Endothelial cell (in vitro differentiated cells): ENCODE measurements at regions not wholly inside any gene's neighbourhood (a gene's known extent, or its start where the extent isn't known, plus 50 kb on each side); places are given as distances from the start of the nearest gene placed in this dataset.

Experiments
- DNase-seq: peaks from one replicate; pipeline ENCODE4 v3.0.0; 2021; ENCODE audit warnings: low spot score
- H3K27ac Mint-ChIP-seq: one replicate; pipeline ENCODE4 v1.8.0; 2021; ENCODE audit warnings: mixed read lengths, inconsistent platforms; ENCODE audit not compliant: unreplicated experiment
- H3K27me3 Mint-ChIP-seq: one replicate; pipeline ENCODE4 v1.8.0; 2021; ENCODE audit warnings: mild to moderate bottlenecking, moderate library complexity, mixed read lengths, inconsistent platforms; ENCODE audit not compliant: unreplicated experiment
- H3K36me3 Mint-ChIP-seq: one replicate; pipeline ENCODE4 v1.8.0; 2021; ENCODE audit warnings: mild to moderate bottlenecking, low read depth, mixed read lengths, inconsistent platforms; ENCODE audit not compliant: unreplicated experiment
- H3K4me1 Mint-ChIP-seq: one replicate; pipeline ENCODE4 v1.8.0; 2021; ENCODE audit warnings: mild to moderate bottlenecking, mixed read lengths, inconsistent platforms; ENCODE audit not compliant: unreplicated experiment
- H3K4me3 Mint-ChIP-seq: one replicate; pipeline ENCODE4 v1.8.0; 2021; ENCODE audit warnings: mild to moderate bottlenecking, mixed read lengths, inconsistent platforms; ENCODE audit not compliant: unreplicated experiment
- H3K9me3 Mint-ChIP-seq: one replicate; pipeline ENCODE4 v1.8.0; 2021; ENCODE audit warnings: mixed read lengths, inconsistent platforms; ENCODE audit not compliant: unreplicated experiment
- CTCF ChIP-seq: fragments of 200-600 bp; sonication (generic); IDR thresholded peaks from one replicate; pipeline ENCODE4 v1.5.0; 2021; ENCODE audit warnings: antibody characterized with exemption; ENCODE audit not compliant: unreplicated experiment

- DNase-seq = no peak
- no peaks in the 10 kb centered on the region for H3K27me3 Mint-ChIP-seq
- H3K4me1 Mint-ChIP-seq = no peaks in the 10 kb centered on the region
- no peak overlapping the region for H3K27ac Mint-ChIP-seq
- no peak overlapping the region for H3K4me3 Mint-ChIP-seq
- H3K9me3 Mint-ChIP-seq = no peaks in the 10 kb centered on the region
- no peaks in the 10 kb centered on the region for H3K36me3 Mint-ChIP-seq
- no peak for TF ChIP-seq CTCF
These were observed 128.1 kb upstream of the SMIM23 start for GRCh38 chr5:171657473-171657872.

GRCh38 chr5:171659896-171660295, 125.7 kb upstream of the SMIM23 start:
- no peaks in the 10 kb centered on the region for H3K9me3 Mint-ChIP-seq
- no peaks in the 10 kb centered on the region for H3K4me1 Mint-ChIP-seq
- H3K36me3 Mint-ChIP-seq = no peaks in the 10 kb centered on the region
- no peak overlapping the region for H3K27ac Mint-ChIP-seq
- H3K27me3 Mint-ChIP-seq = peaks cover 2% of the 10 kb centered on the region
- no peak overlapping the region for H3K4me3 Mint-ChIP-seq
- TF ChIP-seq CTCF = no peak
- no peak for DNase-seq

- Mint-ChIP-seq H3K4me3 (no peak overlapping the region), H3K36me3 (no peaks in the 10 kb centered on the region), H3K9me3 (no peaks in the 10 kb centered on the region), H3K27me3 (peaks cover 2% of the 10 kb centered on the region), H3K4me1 (no peaks in the 10 kb centered on the region), H3K27ac (no peak overlapping the region)
- DNase-seq = no peak
- TF ChIP-seq CTCF = no peak
These were observed 125.2 kb upstream of the SMIM23 start for GRCh38 chr5:171660434-171660833.

GRCh38 chr5:171661143-171661542, 124.5 kb upstream of the SMIM23 start:
- no peak for TF ChIP-seq CTCF
- Mint-ChIP-seq H3K27ac (no peak overlapping the region), H3K36me3 (no peaks in the 10 kb centered on the region), H3K9me3 (no peaks in the 10 kb centered on the region), H3K27me3 (peaks cover 2% of the 10 kb centered on the region), H3K4me1 (no peaks in the 10 kb centered on the region), H3K4me3 (no peak overlapping the region)
- DNase-seq = no peak

- H3K9me3 Mint-ChIP-seq = no peaks in the 10 kb centered on the region
- H3K4me1 Mint-ChIP-seq = no peaks in the 10 kb centered on the region
- H3K27me3 Mint-ChIP-seq = peaks cover 2% of the 10 kb centered on the region
- H3K4me3 Mint-ChIP-seq = no peak overlapping the region
- H3K27ac Mint-ChIP-seq = no peak overlapping the region
- no peak for DNase-seq
- no peak for TF ChIP-seq CTCF
- H3K36me3 Mint-ChIP-seq = no peaks in the 10 kb centered on the region
These were observed 122.1 kb upstream of the SMIM23 start for GRCh38 chr5:171663311-171664085.
